Psoas muscle (tissue), 7 donors: ENCODE measurements at regions not wholly inside any gene's neighbourhood (a gene's known extent, or its start where the extent isn't known, plus 50 kb on each side); places are given as distances from the start of the nearest gene placed in this dataset.

Experiments used
- ATAC-seq, 4 donors: fragments of 200-7000 bp; cut with Tn5 transposase; one replicate each; pipeline ENCODE4 v1.9.1; 2020; ENCODE audit warnings: moderate library complexity in 3 of 4, mild to moderate bottlenecking in 2 of 4
- DNase-seq, 2 donors: peaks; one replicate each; pipeline ENCODE4 v3.0.0-alpha.2; 2020
- H3K27ac ChIP-seq: fragments of 200-600 bp; one replicate; pipeline ENCODE4 v1.8.0; 2022
- H3K27me3 ChIP-seq, 3 donors: fragments of 200-600 bp in 1 of 3; one replicate each; pipeline versions ENCODE4 v1.6.1 to v1.8.0; 2013 to 2022; ENCODE audit warnings: low read length in 2 of 3, mild to moderate bottlenecking in 2 of 3, moderate library complexity in 1 of 3; ENCODE audit not compliant: insufficient read depth in 3 of 3
- H3K36me3 ChIP-seq, 2 donors: fragments of 200-600 bp in 1 of 2; one replicate each; pipeline versions ENCODE4 v1.6.1 to v1.8.0; 2013 to 2022; ENCODE audit warnings: low read depth in 1 of 2, mild to moderate bottlenecking in 1 of 2, moderate library complexity in 1 of 2; ENCODE audit not compliant: insufficient read depth in 1 of 2
- H3K4me1 ChIP-seq: fragments of 200-600 bp; one replicate; pipeline ENCODE4 v1.8.0; 2022
- H3K4me3 ChIP-seq: fragments of 200-600 bp; one replicate; pipeline ENCODE4 v1.8.0; 2022; ENCODE audit warnings: mild to moderate bottlenecking
- H3K9me3 ChIP-seq: fragments of 200-600 bp; one replicate; pipeline ENCODE4 v1.8.0; 2022
- CTCF ChIP-seq: fragments of 200-600 bp; IDR thresholded peaks from one replicate; pipeline ENCODE4 v1.8.0; 2022; ENCODE audit warnings: antibody characterized with exemption
- WGBS, 3 donors: extraction: QIAGEN DNeasy Blood & Tissue Kit; methylation state at CpG; one replicate each; pipeline versions ENCODE4 v1.1.6 to v1.1.7; 2013; 5-methylcytosine and 5-hydroxymethylcytosine counted together
- intact Hi-C, 2 donors: fragments of 100-400 bp; cut with DNase I; formaldehyde crosslinking; loops; one replicate each; pipeline versions ENCODE4 v1.11.0 to v1.14.2; 2022
- donor health status: healthy with polysubstance abuse.
- donor health status: DM: no; HTN: no; CAD: no; lungs with moderate emphysema.
- donor health status: Bipolar disorder and iron deficiency.
- donor health status: healthy.
- donor health status: DM: yes; HTN: yes; CAD: no.
- donor health status: DM: no; HTN: no; CAD: no.
- donor health status: DM: yes; HTN: yes; CAD: no.

- H3K27me3 ChIP-seq, result no peaks in the 10 kb centered on the region
- WGBS, 3 donors, result 55 to 65% (median 55%) methylated on average over 3 of the region's 3 CpGs
- H3K27ac ChIP-seq, result no peak overlapping the region
- no peak for DNase-seq
- no peaks in the 10 kb centered on the region for H3K36me3 ChIP-seq
- H3K4me3 ChIP-seq, result no peak overlapping the region
- intact Hi-C loops, result no loop called here
- ATAC-seq, result no peak
- H3K4me1 ChIP-seq, result no peaks in the 10 kb centered on the region
- H3K9me3 ChIP-seq, result no peaks in the 10 kb centered on the region
- TF ChIP-seq CTCF, result no peak
Measured at GRCh38 chr2:176414641-176415040, 145.4 kb downstream of the MTX2 start.

- no peaks in the 10 kb centered on the region for H3K27me3 ChIP-seq
- DNase-seq (no peak), ATAC-seq (no peak)
- H3K9me3 ChIP-seq, result no peaks in the 10 kb centered on the region
- no peak overlapping the region for H3K4me3 ChIP-seq
- no peak overlapping the region for H3K27ac ChIP-seq
- no peaks in the 10 kb centered on the region for H3K4me1 ChIP-seq
- intact Hi-C loops, result no loop called here
- no peaks in the 10 kb centered on the region for H3K36me3 ChIP-seq
- no peak for TF ChIP-seq CTCF
- 25 to 37% (median 27%) methylated on average over 8 of the region's 8 CpGs for WGBS, 3 donors
Measured at GRCh38 chr2:176415174-176415895, 146.1 kb downstream of the MTX2 start.

GRCh38 chr2:176415937-176416499 lies 146.8 kb downstream of the MTX2 start:
- H3K36me3 ChIP-seq, result no peaks in the 10 kb centered on the region
- H3K4me1 ChIP-seq, result no peaks in the 10 kb centered on the region
- WGBS, 3 donors, result 36 to 46% (median 40%) methylated on average over 3 of the region's 3 CpGs
- H3K4me3 ChIP-seq, result no peak overlapping the region
- no peaks in the 10 kb centered on the region for H3K9me3 ChIP-seq
- H3K27me3 ChIP-seq, result no peaks in the 10 kb centered on the region
- no peak overlapping the region for H3K27ac ChIP-seq
- TF ChIP-seq CTCF, result no peak
- ATAC-seq (no peak), DNase-seq (no peak)
- intact Hi-C loops, result no loop called here

GRCh38 chr2:176418768-176419167 lies 149.5 kb downstream of the MTX2 start:
- DNase-seq (no peak), ATAC-seq (no peak)
- no peak for TF ChIP-seq CTCF
- Histone ChIP-seq H3K27me3 (no peaks in the 10 kb centered on the region), H3K36me3 (no peaks in the 10 kb centered on the region), H3K27ac (no peak overlapping the region), H3K9me3 (no peaks in the 10 kb centered on the region), H3K4me3 (no peak overlapping the region), H3K4me1 (no peaks in the 10 kb centered on the region)
- intact Hi-C loops, result no loop called here
- 94 to 96% (median 96%) methylated on average over 6 of the region's 6 CpGs for WGBS, 3 donors
